ENCODE measurements at regions not wholly inside any gene's neighbourhood (a gene's known extent, or its start where the extent isn't known, plus 50 kb on each side); places are given as distances from the start of the nearest gene placed in this dataset.
"Not testable (repeated sequence)": the region's sequence is repeated elsewhere in the genome, so short reads cannot be mapped to it uniquely, and the experiment has no call there.

- no peak overlapping the region for H3K4me3 ChIP-seq (ENCODE audit: low read length)
- DNase-seq (ENCODE audit: low read depth, low spot score), result no peak
Observed at GRCh38 chr10:35896001-35896400, 253.9 kb upstream of the FZD8 start.

- H3K4me3 ChIP-seq (ENCODE audit: low read length), result no peak overlapping the region
- no peak for DNase-seq (ENCODE audit: low read depth, low spot score)
Observed at GRCh38 chr10:35895331-35895730, 253.2 kb upstream of the FZD8 start.

- H3K4me3 ChIP-seq (ENCODE audit: low read length), result no peak overlapping the region
- no peak for DNase-seq (ENCODE audit: low read depth, low spot score)
Observed at GRCh38 chr10:35892526-35892925, 250.4 kb upstream of the FZD8 start.

- H3K4me3 ChIP-seq (ENCODE audit: low read length), result no peak overlapping the region
- no peak for DNase-seq (ENCODE audit: low read depth, low spot score)
Observed at GRCh38 chr10:35890676-35891495, 248.8 kb upstream of the FZD8 start.

GRCh38 chr10:35889971-35890675 is 248.0 kb upstream of the FZD8 start:
- no peak for DNase-seq (ENCODE audit: low read depth, low spot score)

GRCh38 chr10:35889226-35889625 is 247.1 kb upstream of the FZD8 start:
- no peak overlapping the region for H3K4me3 ChIP-seq (ENCODE audit: low read length)
- no peak for DNase-seq (ENCODE audit: low read depth, low spot score)

More at GRCh38 chr10:35889971-35890675, 248.0 kb upstream of the FZD8 start:
- H3K4me3 ChIP-seq (ENCODE audit: low read length), result no peak overlapping the region

- H3K4me3 ChIP-seq (ENCODE audit: low read length), result no peak overlapping the region
- no peak for DNase-seq (ENCODE audit: low read depth, low spot score)
Observed at GRCh38 chr10:35888400-35888799, 246.3 kb upstream of the FZD8 start.

GRCh38 chr10:35887685-35888084 is 245.6 kb upstream of the FZD8 start:
- no peak overlapping the region for H3K4me3 ChIP-seq (ENCODE audit: low read length)
- DNase-seq (ENCODE audit: low read depth, low spot score), result no peak

GRCh38 chr10:35885076-35885475 is 243.0 kb upstream of the FZD8 start:
- no peak overlapping the region for H3K4me3 ChIP-seq (ENCODE audit: low read length)
- no peak for DNase-seq (ENCODE audit: low read depth, low spot score)

- DNase-seq (ENCODE audit: low read depth, low spot score), result no peak
- H3K4me3 ChIP-seq (ENCODE audit: low read length), result no peak overlapping the region
Observed at GRCh38 chr10:35884657-35885071, 242.6 kb upstream of the FZD8 start.

- no peak for DNase-seq (ENCODE audit: low read depth, low spot score)
- no peak overlapping the region for H3K4me3 ChIP-seq (ENCODE audit: low read length)
Observed at GRCh38 chr10:35882422-35883150, 240.5 kb upstream of the FZD8 start.

- DNase-seq (ENCODE audit: low read depth, low spot score), result no peak
- no peak overlapping the region for H3K4me3 ChIP-seq (ENCODE audit: low read length)
Observed at GRCh38 chr10:35881320-35881719, 239.2 kb upstream of the FZD8 start.

GRCh38 chr10:35876248-35876647 is 234.2 kb upstream of the FZD8 start:
- DNase-seq (ENCODE audit: low read depth, low spot score), result no peak
- no peak overlapping the region for H3K4me3 ChIP-seq (ENCODE audit: low read length)

- DNase-seq (ENCODE audit: low read depth, low spot score), result no peak
- H3K4me3 ChIP-seq (ENCODE audit: low read length), result no peak overlapping the region
Observed at GRCh38 chr10:35875016-35875676, 233.1 kb upstream of the FZD8 start.

GRCh38 chr10:35874311-35875015 is 232.4 kb upstream of the FZD8 start:
- DNase-seq (ENCODE audit: low read depth, low spot score), result no peak
- no peak overlapping the region for H3K4me3 ChIP-seq (ENCODE audit: low read length)

- H3K4me3 ChIP-seq (ENCODE audit: low read length), result no peak overlapping the region
- no peak for DNase-seq (ENCODE audit: low read depth, low spot score)
Observed at GRCh38 chr10:35872671-35873070, 230.6 kb upstream of the FZD8 start.

GRCh38 chr10:35870665-35871310 is 228.7 kb upstream of the FZD8 start:
- no peak overlapping the region for H3K4me3 ChIP-seq (ENCODE audit: low read length)
- no peak for DNase-seq (ENCODE audit: low read depth, low spot score)

GRCh38 chr10:35858676-35859283 is 216.7 kb upstream of the FZD8 start:
- not testable (repeated sequence) for DNase-seq (ENCODE audit: low read depth, low spot score); H3K4me3 ChIP-seq (ENCODE audit: low read length)

Data from Jurkat, Clone E6-1 (cell line).